HL-60 (cell line): ENCODE measurements at regions not wholly inside any gene's neighbourhood (a gene's known extent, or its start where the extent isn't known, plus 50 kb on each side); places are given as distances from the start of the nearest gene placed in this dataset.

ENCODE experiments used
- DNase-seq, 2 experiments: peaks; one replicate each; pipeline ENCODE4 v3.0.0-alpha.2; 2010 to 2020; ENCODE audit warnings: low read depth in 1 of 2, low spot score in 1 of 2
- H3K27ac ChIP-seq: fragments of 250-450 bp; sonication (Bioruptor Pico); replicated peaks from 2 replicates; pipeline ENCODE4 v1.5.1; 2020; ENCODE audit warnings: mild to moderate bottlenecking, moderate library complexity
- H3K27me3 ChIP-seq: fragments of 250-450 bp; sonication (Bioruptor Pico); 2 replicates; pipeline ENCODE4 v1.5.1; 2021; ENCODE audit warnings: mild to moderate bottlenecking, moderate library complexity; ENCODE audit not compliant: insufficient read depth, poor library complexity, severe bottlenecking
- H3K4me3 ChIP-seq: replicated peaks from 2 replicates; pipeline ENCODE4 v1.5.1; 2011; ENCODE audit warnings: mild to moderate bottlenecking, control low read depth, low read length; ENCODE audit not compliant: insufficient read depth
- GABPA ChIP-seq: IDR thresholded peaks from 2 replicates; pipeline ENCODE4 v1.6.1; 2012; ENCODE audit warnings: low read depth
- POLR2AphosphoS5 ChIP-seq: IDR thresholded peaks from 2 replicates; pipeline ENCODE4 v1.6.1; 2012; ENCODE audit warnings: low read depth
- SPI1 ChIP-seq: IDR thresholded peaks from 2 replicates; pipeline ENCODE4 v1.6.1; 2012; ENCODE audit warnings: low read depth, mild to moderate bottlenecking, borderline replicate concordance
- TF ChIP-seq, protein P1 (sequence below): IDR thresholded peaks from one replicate; pipeline ENCODE4 v1.5.1; 2011; ENCODE audit warnings: low read length, control low read depth, inconsistent platforms; ENCODE audit not compliant: insufficient read depth
- TF ChIP-seq, protein P2 (sequence below): IDR thresholded peaks from 2 replicates; pipeline ENCODE4 v1.6.1; 2012; ENCODE audit warnings: low read depth; ENCODE audit not compliant: insufficient replicate concordance

DNA sequence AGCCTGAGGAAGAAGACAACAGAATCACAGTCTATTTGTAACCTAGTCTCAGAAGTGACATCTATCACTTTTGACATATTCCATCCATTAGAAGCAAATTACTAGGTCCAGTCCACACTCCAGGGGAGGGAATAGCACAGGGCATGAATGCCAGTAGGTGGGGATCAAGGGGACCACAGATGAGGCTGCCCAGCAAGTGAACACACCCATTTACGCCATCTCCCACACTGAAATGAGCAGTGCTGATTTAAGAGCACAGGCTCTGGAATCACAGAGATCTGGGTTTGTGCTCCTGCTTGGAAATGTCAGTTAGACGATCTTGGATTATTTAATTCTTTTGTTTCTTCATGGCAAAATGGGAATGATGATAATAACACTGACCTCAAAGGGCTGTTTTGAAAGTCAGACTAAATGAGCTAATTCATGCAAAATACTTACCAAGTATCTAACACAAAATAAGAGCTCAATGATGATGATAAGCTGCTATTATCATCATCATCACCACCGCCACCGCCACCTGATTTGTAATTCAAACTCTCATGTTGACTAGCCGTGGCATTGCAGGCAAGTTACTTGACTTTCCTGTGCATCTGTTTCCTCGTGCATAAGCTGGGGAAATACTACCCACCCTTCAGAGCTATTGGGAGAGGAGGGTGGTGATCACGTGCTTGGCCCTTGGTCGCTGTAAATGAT lies 138.9 kb upstream of the KLF14 start:
- TF ChIP-seq, protein P1, sequence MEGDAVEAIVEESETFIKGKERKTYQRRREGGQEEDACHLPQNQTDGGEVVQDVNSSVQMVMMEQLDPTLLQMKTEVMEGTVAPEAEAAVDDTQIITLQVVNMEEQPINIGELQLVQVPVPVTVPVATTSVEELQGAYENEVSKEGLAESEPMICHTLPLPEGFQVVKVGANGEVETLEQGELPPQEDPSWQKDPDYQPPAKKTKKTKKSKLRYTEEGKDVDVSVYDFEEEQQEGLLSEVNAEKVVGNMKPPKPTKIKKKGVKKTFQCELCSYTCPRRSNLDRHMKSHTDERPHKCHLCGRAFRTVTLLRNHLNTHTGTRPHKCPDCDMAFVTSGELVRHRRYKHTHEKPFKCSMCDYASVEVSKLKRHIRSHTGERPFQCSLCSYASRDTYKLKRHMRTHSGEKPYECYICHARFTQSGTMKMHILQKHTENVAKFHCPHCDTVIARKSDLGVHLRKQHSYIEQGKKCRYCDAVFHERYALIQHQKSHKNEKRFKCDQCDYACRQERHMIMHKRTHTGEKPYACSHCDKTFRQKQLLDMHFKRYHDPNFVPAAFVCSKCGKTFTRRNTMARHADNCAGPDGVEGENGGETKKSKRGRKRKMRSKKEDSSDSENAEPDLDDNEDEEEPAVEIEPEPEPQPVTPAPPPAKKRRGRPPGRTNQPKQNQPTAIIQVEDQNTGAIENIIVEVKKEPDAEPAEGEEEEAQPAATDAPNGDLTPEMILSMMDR = no peak
- TF ChIP-seq, protein P2, sequence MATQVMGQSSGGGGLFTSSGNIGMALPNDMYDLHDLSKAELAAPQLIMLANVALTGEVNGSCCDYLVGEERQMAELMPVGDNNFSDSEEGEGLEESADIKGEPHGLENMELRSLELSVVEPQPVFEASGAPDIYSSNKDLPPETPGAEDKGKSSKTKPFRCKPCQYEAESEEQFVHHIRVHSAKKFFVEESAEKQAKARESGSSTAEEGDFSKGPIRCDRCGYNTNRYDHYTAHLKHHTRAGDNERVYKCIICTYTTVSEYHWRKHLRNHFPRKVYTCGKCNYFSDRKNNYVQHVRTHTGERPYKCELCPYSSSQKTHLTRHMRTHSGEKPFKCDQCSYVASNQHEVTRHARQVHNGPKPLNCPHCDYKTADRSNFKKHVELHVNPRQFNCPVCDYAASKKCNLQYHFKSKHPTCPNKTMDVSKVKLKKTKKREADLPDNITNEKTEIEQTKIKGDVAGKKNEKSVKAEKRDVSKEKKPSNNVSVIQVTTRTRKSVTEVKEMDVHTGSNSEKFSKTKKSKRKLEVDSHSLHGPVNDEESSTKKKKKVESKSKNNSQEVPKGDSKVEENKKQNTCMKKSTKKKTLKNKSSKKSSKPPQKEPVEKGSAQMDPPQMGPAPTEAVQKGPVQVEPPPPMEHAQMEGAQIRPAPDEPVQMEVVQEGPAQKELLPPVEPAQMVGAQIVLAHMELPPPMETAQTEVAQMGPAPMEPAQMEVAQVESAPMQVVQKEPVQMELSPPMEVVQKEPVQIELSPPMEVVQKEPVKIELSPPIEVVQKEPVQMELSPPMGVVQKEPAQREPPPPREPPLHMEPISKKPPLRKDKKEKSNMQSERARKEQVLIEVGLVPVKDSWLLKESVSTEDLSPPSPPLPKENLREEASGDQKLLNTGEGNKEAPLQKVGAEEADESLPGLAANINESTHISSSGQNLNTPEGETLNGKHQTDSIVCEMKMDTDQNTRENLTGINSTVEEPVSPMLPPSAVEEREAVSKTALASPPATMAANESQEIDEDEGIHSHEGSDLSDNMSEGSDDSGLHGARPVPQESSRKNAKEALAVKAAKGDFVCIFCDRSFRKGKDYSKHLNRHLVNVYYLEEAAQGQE = no peak
- TF ChIP-seq SPI1 = no peak
- TF ChIP-seq GABPA = no peak
- no peak for TF ChIP-seq POLR2AphosphoS5
- no peaks in the 10 kb centered on the region for H3K27me3 ChIP-seq
- H3K27ac ChIP-seq = no peak overlapping the region
- H3K4me3 ChIP-seq = no peak overlapping the region
- no peak for DNase-seq

DNA sequence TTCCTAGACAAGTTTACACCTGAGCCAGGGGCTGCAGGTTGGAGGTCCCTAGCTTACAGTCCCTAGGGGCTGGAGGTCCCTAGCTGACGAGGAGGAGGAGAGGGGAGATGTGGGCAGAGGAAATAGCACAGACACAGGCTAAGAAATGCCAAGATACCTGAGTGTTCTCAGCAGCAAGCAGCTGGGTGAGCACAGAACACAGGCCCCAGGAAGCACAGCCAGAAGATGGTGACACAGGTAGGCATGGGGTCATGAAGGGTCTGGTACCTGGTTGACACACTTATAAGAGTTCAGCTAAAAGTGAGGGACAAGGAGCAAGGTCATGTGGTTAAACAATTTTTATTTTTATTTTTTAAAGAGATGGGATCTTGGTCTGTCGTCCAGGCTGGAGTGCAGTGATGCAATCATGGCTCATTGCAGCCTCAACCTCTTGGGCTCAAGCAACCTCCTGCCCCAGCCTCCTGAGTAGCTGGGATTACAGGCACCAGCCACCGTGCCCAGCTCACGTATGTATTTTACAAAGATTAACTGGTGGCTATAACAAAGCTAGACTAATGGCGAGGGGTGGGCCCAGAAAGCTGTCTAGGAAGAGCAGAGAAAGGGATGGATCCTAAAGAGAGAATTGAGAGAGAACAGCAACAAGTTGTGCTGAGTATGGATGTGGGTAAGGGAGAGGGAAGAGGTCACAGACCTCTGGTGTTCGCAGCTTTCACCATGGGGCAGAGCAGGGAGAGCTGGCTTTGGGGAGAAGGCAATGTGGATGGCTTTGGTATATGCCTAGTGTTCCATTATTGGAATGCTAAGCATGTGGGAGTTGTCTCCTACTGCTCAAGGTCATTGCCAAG lies 140.3 kb upstream of the KLF14 start:
- TF ChIP-seq POLR2AphosphoS5 (no peak), GABPA (no peak), SPI1 (no peak)
- TF ChIP-seq, protein P2 = no peak
- TF ChIP-seq, protein P1 = no peak
- no peak for DNase-seq
- no peaks in the 10 kb centered on the region for H3K27me3 ChIP-seq
- H3K27ac ChIP-seq = no peak overlapping the region
- H3K4me3 ChIP-seq = no peak overlapping the region

DNA sequence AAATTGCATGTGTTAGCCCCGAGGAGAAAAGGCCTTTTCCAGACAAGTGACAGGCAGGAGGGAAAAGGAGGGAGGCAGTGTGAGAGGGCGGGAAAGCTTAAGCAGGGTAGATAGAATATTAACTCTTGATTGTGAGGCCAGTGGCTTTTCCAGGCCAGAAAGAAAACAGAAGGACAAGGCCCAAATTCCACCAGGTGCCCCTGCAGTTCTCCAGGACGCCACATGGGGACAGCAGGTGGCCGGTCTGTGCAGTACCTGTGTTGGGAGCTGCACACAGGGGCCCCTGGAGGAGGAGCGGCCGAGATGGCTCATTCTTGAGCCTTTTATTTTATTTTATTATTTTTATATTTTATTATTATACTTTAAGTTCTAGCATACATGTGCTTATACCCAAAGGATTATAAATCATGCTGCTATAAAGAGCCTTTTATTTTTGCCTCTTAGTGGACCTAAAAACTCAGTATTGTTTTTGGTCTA lies 141.3 kb upstream of the KLF14 start:
- Histone ChIP-seq H3K4me3 (no peak overlapping the region), H3K27ac (no peak overlapping the region), H3K27me3 (no peaks in the 10 kb centered on the region)
- TF ChIP-seq POLR2AphosphoS5 = 0 out of 2 replicates have a peak, but pooled peaks have one; percentile 26
- TF ChIP-seq, protein P2 = no peak
- TF ChIP-seq, protein P1 = peak; percentile 32
- peak in 1 of 2 experiments; percentile 31 for DNase-seq
